VCaP (cell line): ENCODE measurements at regions not wholly inside any gene's neighbourhood (a gene's known extent, or its start where the extent isn't known, plus 50 kb on each side); places are given as distances from the start of the nearest gene placed in this dataset.

Source experiments
- H3K27ac ChIP-seq: fragments of 450-650 bp; 2 replicates; pipeline ENCODE4 v1.5.1; 2017
- CTCF ChIP-seq: fragments of 450-650 bp; conservative IDR thresholded peaks from 2 replicates; pipeline ENCODE4 v1.5.1; 2017; ENCODE audit warnings: mild to moderate bottlenecking, moderate library complexity

GRCh38 chr11:26243426-26243825 lies 88.5 kb upstream of the ANO3 start:
- no peak for TF ChIP-seq CTCF
- peak overlapping the region; percentile 73 for H3K27ac ChIP-seq

GRCh38 chr11:26244207-26244606 lies 87.7 kb upstream of the ANO3 start:
- peak overlapping the region; percentile 73 for H3K27ac ChIP-seq
- TF ChIP-seq CTCF: no peak

- H3K27ac ChIP-seq: no peak overlapping the region
- TF ChIP-seq CTCF: no peak
Observed at GRCh38 chr11:26245046-26245445, 86.9 kb upstream of the ANO3 start.

- no peak for TF ChIP-seq CTCF
- H3K27ac ChIP-seq: no peak overlapping the region
Observed at GRCh38 chr11:26247340-26247739, 84.6 kb upstream of the ANO3 start.

GRCh38 chr11:26248661-26249060 lies 83.3 kb upstream of the ANO3 start:
- TF ChIP-seq CTCF: no peak
- no peak overlapping the region for H3K27ac ChIP-seq

GRCh38 chr11:26254378-26254777 lies 77.6 kb upstream of the ANO3 start:
- TF ChIP-seq CTCF: no peak
- H3K27ac ChIP-seq: peak overlapping the region; percentile 13; the same call in 1 of the 2 replicates

- no peak overlapping the region for H3K27ac ChIP-seq
- no peak for TF ChIP-seq CTCF
Observed at GRCh38 chr11:26263769-26264168, 68.2 kb upstream of the ANO3 start.

- no peak for TF ChIP-seq CTCF
- H3K27ac ChIP-seq: no peak overlapping the region
Observed at GRCh38 chr11:26264266-26264665, 67.7 kb upstream of the ANO3 start.
